OCI-LY7 (cell line): ENCODE measurements at regions not wholly inside any gene's neighbourhood (a gene's known extent, or its start where the extent isn't known, plus 50 kb on each side); places are given as distances from the start of the nearest gene placed in this dataset.

Experiments used
- BruUV-seq: library from RNA; stranded (reverse); fragments of 400-500 nt; replicated peaks from 2 replicates; lab custom pipeline; 2021; lab: Mats Ljungman, UMichigan
- CTCF ChIA-PET: fragments of 300-600 bp; sonication (Branson Sonifier 250); formaldehyde crosslinking; loops from one replicate; lab custom pipeline; 2022; ENCODE audit warnings: antibody characterized with exemption; ENCODE audit not compliant: unreplicated experiment; lab: Charles Lee
- POLR2A ChIA-PET: fragments of 300-600 bp; sonication (Branson Sonifier 250); formaldehyde crosslinking; loops from one replicate; lab custom pipeline; 2022; ENCODE audit warnings: antibody characterized with exemption; lab: Charles Lee
- DNase-seq: peaks from one replicate; pipeline ENCODE4 v3.0.0-alpha.2; 2015; ENCODE audit warnings: low spot score
- H2AFZ ChIP-seq: fragments of 200-600 bp; sonication (generic), shearing (Covaris generic); 2 replicates; pipeline ENCODE4 v1.6.1; 2014; ENCODE audit warnings: mild to moderate bottlenecking, antibody characterized with exemption, low read length, moderate library complexity
- H3K27ac ChIP-seq: fragments of 200-600 bp; sonication (generic); 2 replicates; pipeline ENCODE4 v1.5.1; 2014; ENCODE audit warnings: mixed run types, low read depth, mild to moderate bottlenecking, moderate library complexity, low read length, inconsistent platforms; ENCODE audit not compliant: poor library complexity, severe bottlenecking
- H3K36me3 ChIP-seq: fragments of 200-600 bp; sonication (generic); 2 replicates; pipeline ENCODE4 v1.6.1; 2014; ENCODE audit warnings: mild to moderate bottlenecking, antibody characterized with exemption, low read length, moderate library complexity, mixed read lengths; ENCODE audit not compliant: insufficient read depth
- H3K4me1 ChIP-seq: fragments of 200-600 bp; sonication (generic); 2 replicates; pipeline ENCODE4 v1.5.1; 2014; ENCODE audit warnings: mild to moderate bottlenecking, low read length; ENCODE audit not compliant: insufficient read depth, poor library complexity, severe bottlenecking
- H3K4me2 ChIP-seq: fragments of 200-600 bp; sonication (generic); 2 replicates; pipeline ENCODE4 v1.6.1; 2014; ENCODE audit warnings: mild to moderate bottlenecking, low read length
- H3K4me3 ChIP-seq: fragments of 200-600 bp; sonication (generic); 2 replicates; pipeline ENCODE4 v1.5.1; 2014; ENCODE audit warnings: mild to moderate bottlenecking, low read depth, low read length; ENCODE audit not compliant: poor library complexity, severe bottlenecking
- H3K79me2 ChIP-seq: fragments of 200-600 bp; sonication (generic); 2 replicates; pipeline ENCODE4 v1.6.1; 2016; ENCODE audit warnings: low read depth, mild to moderate bottlenecking, low read length, moderate library complexity, mixed read lengths; ENCODE audit not compliant: insufficient read depth
- H3K9me2 ChIP-seq: fragments of 200-600 bp; sonication (generic); 2 replicates; pipeline ENCODE4 v1.6.1; 2016; ENCODE audit warnings: mild to moderate bottlenecking, low read length, mixed read lengths; ENCODE audit not compliant: insufficient read depth
- H3K9me3 ChIP-seq: fragments of 200-600 bp; sonication (generic); 2 replicates; pipeline ENCODE4 v1.6.1; 2014; ENCODE audit warnings: mild to moderate bottlenecking, mixed run types, low read length, mixed read lengths
- H4K20me1 ChIP-seq: fragments of 200-600 bp; sonication (generic); 2 replicates; pipeline ENCODE4 v1.6.1; 2014; ENCODE audit warnings: mild to moderate bottlenecking, antibody characterized with exemption, low read length, moderate library complexity, mixed read lengths; ENCODE audit not compliant: insufficient read depth
- CTCF ChIP-seq: fragments of 200-600 bp; sonication (generic); conservative IDR thresholded peaks from 2 replicates; pipeline ENCODE4 v1.5.1; 2014; ENCODE audit warnings: mild to moderate bottlenecking, antibody characterized with exemption, low read length, moderate library complexity, mixed read lengths
- EZH2phosphoT487 ChIP-seq: fragments of 200-600 bp; sonication (generic); IDR thresholded peaks from 2 replicates; pipeline ENCODE4 v1.6.1; 2018; ENCODE audit warnings: low read depth, borderline replicate concordance, mild to moderate bottlenecking, mixed run types, antibody characterized with exemption, low read length, moderate library complexity, mixed read lengths
- intact Hi-C: fragments of 100-400 bp; cut with micrococcal nuclease; formaldehyde crosslinking; loops from one replicate; pipeline ENCODE4 v1.10.0; 2022; ENCODE audit not compliant: unreplicated experiment

- Histone ChIP-seq H4K20me1 (no peaks in the 10 kb centered on the region), H3K9me3 (no peaks in the 10 kb centered on the region), H3K36me3 (no peaks in the 10 kb centered on the region), H3K4me1 (no peaks in the 10 kb centered on the region), H3K27ac (no peak overlapping the region), H3K79me2 (no peaks in the 10 kb centered on the region), H2AFZ (no peak overlapping the region), H3K4me2 (no peak overlapping the region), H3K4me3 (no peak overlapping the region), H3K9me2 (no peaks in the 10 kb centered on the region)
- BruUV-seq: no TSS peak
- TF ChIP-seq CTCF (no peak), EZH2phosphoT487 (no peak)
- DNase-seq: no peak
- CTCF ChIA-PET: no interaction called here
- intact Hi-C loops: no loop called here
- POLR2A ChIA-PET: no interaction called here
Measured at GRCh38 chr4:84058201-84058600, 440.9 kb downstream of the NKX6-1 start.

- TF ChIP-seq EZH2phosphoT487: no peak
- no peak for TF ChIP-seq CTCF
- Histone ChIP-seq H3K36me3 (no peaks in the 10 kb centered on the region), H3K4me1 (no peaks in the 10 kb centered on the region), H3K27ac (no peak overlapping the region), H2AFZ (no peak overlapping the region), H4K20me1 (no peaks in the 10 kb centered on the region), H3K4me3 (no peak overlapping the region), H3K4me2 (no peak overlapping the region), H3K9me3 (no peaks in the 10 kb centered on the region), H3K79me2 (no peaks in the 10 kb centered on the region), H3K9me2 (no peaks in the 10 kb centered on the region)
- POLR2A ChIA-PET: no interaction called here
- intact Hi-C loops: no loop called here
- CTCF ChIA-PET: no interaction called here
- BruUV-seq: no TSS peak
- DNase-seq: no peak
Measured at GRCh38 chr4:84051639-84052038, 447.5 kb downstream of the NKX6-1 start.

- ChIA-PET CTCF (no interaction called here), POLR2A (no interaction called here)
- no peaks in the 10 kb centered on the region for H4K20me1 ChIP-seq
Measured at GRCh38 chr4:84051089-84051488, 448.0 kb downstream of the NKX6-1 start.

More at GRCh38 chr4:84051089-84051488, 448.0 kb downstream of the NKX6-1 start:
- H3K4me3 ChIP-seq: no peak overlapping the region
- H2AFZ ChIP-seq: no peak overlapping the region
- H3K4me2 ChIP-seq: no peak overlapping the region
- H3K36me3 ChIP-seq: no peaks in the 10 kb centered on the region
- H3K9me2 ChIP-seq: no peaks in the 10 kb centered on the region
- H3K27ac ChIP-seq: no peak overlapping the region
- H3K9me3 ChIP-seq: no peaks in the 10 kb centered on the region
- no peak for DNase-seq
- no TSS peak for BruUV-seq
- H3K79me2 ChIP-seq: no peaks in the 10 kb centered on the region
- no peak for TF ChIP-seq CTCF
- no peaks in the 10 kb centered on the region for H3K4me1 ChIP-seq
- intact Hi-C loops: no loop called here
